Neural progenitor cell (in vitro differentiated cells): ENCODE measurements at regions not wholly inside any gene's neighbourhood (a gene's known extent, or its start where the extent isn't known, plus 50 kb on each side); places are given as distances from the start of the nearest gene placed in this dataset.
A peak's percentile ranks its signal among the peaks of the same experiment; 100 is the strongest.

Source experiments
- DNase-seq: peaks from one replicate; pipeline ENCODE4 v3.0.0-alpha.2; 2016; ENCODE audit warnings: low spot score
- H2AFZ ChIP-seq: fragments of 200-600 bp; sonication (generic); replicated peaks from 2 replicates; pipeline ENCODE4 v1.6.1; 2016; ENCODE audit warnings: antibody characterized with exemption
- H3F3A ChIP-seq: fragments of 200-600 bp; sonication (generic); 2 replicates; pipeline ENCODE4 v1.6.1; 2016; ENCODE audit warnings: antibody characterized with exemption, low read depth
- H3K27ac ChIP-seq: fragments of 200-600 bp; sonication (generic); 2 replicates; pipeline ENCODE4 v1.5.1; 2016; ENCODE audit warnings: mild to moderate bottlenecking
- H3K27me3 ChIP-seq: fragments of 200-600 bp; sonication (generic); 2 replicates; pipeline ENCODE4 v1.6.1; 2016; ENCODE audit warnings: mild to moderate bottlenecking, moderate library complexity
- H3K36me3 ChIP-seq: fragments of 200-600 bp; sonication (generic); 2 replicates; pipeline ENCODE4 v1.5.1; 2016
- H3K4me1 ChIP-seq: fragments of 200-600 bp; sonication (generic); 2 replicates; pipeline ENCODE4 v1.6.1; 2016; ENCODE audit warnings: mixed run types
- H3K4me2 ChIP-seq: fragments of 200-600 bp; sonication (generic); 2 replicates; pipeline ENCODE4 v1.6.1; 2016
- H3K4me3 ChIP-seq: fragments of 200-600 bp; sonication (generic); 2 replicates; pipeline ENCODE4 v1.5.1; 2016
- H3K79me2 ChIP-seq: fragments of 200-600 bp; sonication (generic); 2 replicates; pipeline ENCODE4 v1.6.1; 2016; ENCODE audit warnings: low read depth
- H3K9ac ChIP-seq: fragments of 200-600 bp; sonication (generic); 2 replicates; pipeline ENCODE4 v1.6.1; 2016
- H3K9me3 ChIP-seq: fragments of 200-600 bp; sonication (generic); 2 replicates; pipeline ENCODE4 v1.5.1; 2016; ENCODE audit warnings: low read depth
- H4K20me1 ChIP-seq: fragments of 200-600 bp; sonication (generic); 2 replicates; pipeline ENCODE4 v1.6.1; 2016; ENCODE audit warnings: low read depth
- H3K27ac Mint-ChIP-seq: 3 replicates; pipeline ENCODE4 v1.8.0; 2021; ENCODE audit warnings: mixed read lengths
- H3K27me3 Mint-ChIP-seq: 2 replicates; pipeline ENCODE4 v1.8.0; 2022; ENCODE audit warnings: low read depth, mild to moderate bottlenecking, inconsistent platforms, moderate library complexity, mixed read lengths; ENCODE audit not compliant: insufficient read depth
- H3K36me3 Mint-ChIP-seq: 3 replicates; pipeline ENCODE4 v1.8.0; 2021; ENCODE audit warnings: mixed read lengths
- H3K4me1 Mint-ChIP-seq: 3 replicates; pipeline ENCODE4 v1.8.0; 2021; ENCODE audit warnings: mixed read lengths
- H3K4me3 Mint-ChIP-seq: 3 replicates; pipeline ENCODE4 v1.8.0; 2021; ENCODE audit warnings: mild to moderate bottlenecking, moderate library complexity, mixed read lengths
- H3K9me3 Mint-ChIP-seq: 3 replicates; pipeline ENCODE4 v1.8.0; 2020; ENCODE audit warnings: mixed read lengths
- CTCF ChIP-seq: fragments of 200-600 bp; sonication (generic); IDR thresholded peaks from 2 replicates; pipeline ENCODE4 v1.5.1; 2017; ENCODE audit warnings: antibody characterized with exemption, mild to moderate bottlenecking
- EZH2 ChIP-seq: fragments of 200-600 bp; sonication (generic); IDR thresholded peaks from 2 replicates; pipeline ENCODE4 v1.6.1; 2017; ENCODE audit warnings: antibody characterized with exemption, mild to moderate bottlenecking, moderate library complexity
- EZH2phosphoT487 ChIP-seq: fragments of 200-600 bp; sonication (generic); IDR thresholded peaks from 2 replicates; pipeline ENCODE4 v1.6.1; 2017; ENCODE audit warnings: antibody characterized with exemption

GRCh38 chr2:190765386-190766173, 115.0 kb upstream of the GLS start:
- H4K20me1 ChIP-seq: no peaks in the 10 kb centered on the region
- H3K36me3 ChIP-seq: no peaks in the 10 kb centered on the region
- Mint-ChIP-seq H3K4me3 (no peak overlapping the region), H3K9me3 (no peaks in the 10 kb centered on the region), H3K36me3 (no peaks in the 10 kb centered on the region), H3K4me1 (no peaks in the 10 kb centered on the region), H3K27me3 (no peaks in the 10 kb centered on the region), H3K27ac (no peak overlapping the region)
- no peaks in the 10 kb centered on the region for H3F3A ChIP-seq
- H3K27ac ChIP-seq: no peak overlapping the region
- H3K4me2 ChIP-seq: no peak overlapping the region
- H3K9me3 ChIP-seq: no peaks in the 10 kb centered on the region
- TF ChIP-seq EZH2 (no peak), EZH2phosphoT487 (no peak), CTCF (no peak)
- no peaks in the 10 kb centered on the region for H3K4me1 ChIP-seq
- H3K4me3 ChIP-seq: no peak overlapping the region
- no peak for DNase-seq
- no peaks in the 10 kb centered on the region for H3K27me3 ChIP-seq
- no peak overlapping the region for H3K9ac ChIP-seq
- H2AFZ ChIP-seq: no peak overlapping the region
- no peaks in the 10 kb centered on the region for H3K79me2 ChIP-seq

- Histone ChIP-seq H2AFZ (peak overlapping the region; percentile 48), H3K36me3 (no peaks in the 10 kb centered on the region), H3F3A (no peaks in the 10 kb centered on the region), H3K4me3 (no peak overlapping the region), H3K79me2 (no peaks in the 10 kb centered on the region), H4K20me1 (no peaks in the 10 kb centered on the region), H3K4me2 (no peak overlapping the region), H3K27ac (no peak overlapping the region), H3K27me3 (no peaks in the 10 kb centered on the region), H3K9me3 (no peaks in the 10 kb centered on the region), H3K9ac (no peak overlapping the region), H3K4me1 (no peaks in the 10 kb centered on the region)
- no peak for TF ChIP-seq CTCF
- no peak for TF ChIP-seq EZH2phosphoT487
- TF ChIP-seq EZH2: no peak
- Mint-ChIP-seq H3K36me3 (no peaks in the 10 kb centered on the region), H3K27ac (no peak overlapping the region), H3K27me3 (no peaks in the 10 kb centered on the region), H3K9me3 (no peaks in the 10 kb centered on the region), H3K4me1 (no peaks in the 10 kb centered on the region), H3K4me3 (no peak overlapping the region)
- DNase-seq: no peak
These were observed 114.4 kb upstream of the GLS start for GRCh38 chr2:190766174-190766572.

GRCh38 chr2:190766595-190766994, 114.0 kb upstream of the GLS start:
- H3K27ac Mint-ChIP-seq: peak overlapping the region; percentile 60
- H3K9ac ChIP-seq: no peak overlapping the region
- H3K4me3 Mint-ChIP-seq: no peak overlapping the region
- no peaks in the 10 kb centered on the region for H3K4me1 ChIP-seq
- H3K27ac ChIP-seq: no peak overlapping the region
- no peak overlapping the region for H3K4me3 ChIP-seq
- H3K4me2 ChIP-seq: no peak overlapping the region
- H2AFZ ChIP-seq: peak overlapping the region; percentile 48
- H3K9me3 ChIP-seq: no peaks in the 10 kb centered on the region
- no peaks in the 10 kb centered on the region for H3F3A ChIP-seq
- no peaks in the 10 kb centered on the region for H3K36me3 ChIP-seq
- no peak for DNase-seq
- no peak for TF ChIP-seq EZH2phosphoT487
- no peak for TF ChIP-seq EZH2
- no peak for TF ChIP-seq CTCF
- no peaks in the 10 kb centered on the region for H3K79me2 ChIP-seq
- no peaks in the 10 kb centered on the region for H3K27me3 ChIP-seq
- H4K20me1 ChIP-seq: no peaks in the 10 kb centered on the region
- no peaks in the 10 kb centered on the region for H3K4me1 Mint-ChIP-seq
- H3K36me3 Mint-ChIP-seq: no peaks in the 10 kb centered on the region
- no peaks in the 10 kb centered on the region for H3K27me3 Mint-ChIP-seq
- H3K9me3 Mint-ChIP-seq: no peaks in the 10 kb centered on the region
